H54 (cell line): ENCODE measurements at regions not wholly inside any gene's neighbourhood (a gene's known extent, or its start where the extent isn't known, plus 50 kb on each side); places are given as distances from the start of the nearest gene placed in this dataset.

Experiments used
- DNase-seq: peaks from one replicate; pipeline ENCODE4 v3.0.0; 2011; ENCODE audit warnings: low spot score, mixed read lengths; ENCODE audit not compliant: insufficient read length
- FAIRE-seq: peaks from 3 replicates; lab custom pipeline; 2011; peaks lifted over from hg19 to GRCh38; lab: Jason Lieb, UNC
- POLR2A ChIP-seq: IDR thresholded peaks from 2 replicates; pipeline ENCODE4 v1.6.1; 2011; ENCODE audit warnings: low read depth, mild to moderate bottlenecking, low read length

GRCh38 chr2:217178341-217178740, 318.5 kb upstream of the TNP1 start:
- TF ChIP-seq POLR2A = no peak
- FAIRE-seq (no peak), DNase-seq (no peak)

GRCh38 chr2:217177720-217178119, 317.9 kb upstream of the TNP1 start:
- FAIRE-seq (no peak), DNase-seq (no peak)
- TF ChIP-seq POLR2A = no peak

- no peak for DNase-seq
- TF ChIP-seq POLR2A = no peak
- FAIRE-seq = no peak
Observed at GRCh38 chr2:217171874-217172273, 312.0 kb upstream of the TNP1 start.

GRCh38 chr2:217168496-217168895, 308.6 kb upstream of the TNP1 start:
- FAIRE-seq (no peak), DNase-seq (no peak)
- TF ChIP-seq POLR2A = no peak

GRCh38 chr2:217167531-217167930, 307.7 kb upstream of the TNP1 start:
- DNase-seq = no peak
- FAIRE-seq = no peak
- TF ChIP-seq POLR2A = no peak

GRCh38 chr2:217166241-217166850, 306.5 kb upstream of the TNP1 start:
- FAIRE-seq (peak; percentile 57), DNase-seq (no peak)
- TF ChIP-seq POLR2A = no peak

GRCh38 chr2:217165547-217165946, 305.7 kb upstream of the TNP1 start:
- TF ChIP-seq POLR2A = no peak
- FAIRE-seq = no peak
- DNase-seq = no peak

- TF ChIP-seq POLR2A = no peak
- FAIRE-seq (no peak), DNase-seq (no peak)
Observed at GRCh38 chr2:217163987-217164386, 304.1 kb upstream of the TNP1 start.

GRCh38 chr2:217162533-217162932, 302.7 kb upstream of the TNP1 start:
- TF ChIP-seq POLR2A = no peak
- no peak for DNase-seq
- FAIRE-seq = peak; percentile 64

- TF ChIP-seq POLR2A = no peak
- DNase-seq = no peak
- no peak for FAIRE-seq
Observed at GRCh38 chr2:217160978-217161973, 301.4 kb upstream of the TNP1 start.

- DNase-seq (no peak), FAIRE-seq (no peak)
- TF ChIP-seq POLR2A = no peak
Observed at GRCh38 chr2:217160103-217160743, 300.4 kb upstream of the TNP1 start.

- no peak for FAIRE-seq
- no peak for TF ChIP-seq POLR2A
- no peak for DNase-seq
Observed at GRCh38 chr2:217158928-217159327, 299.1 kb upstream of the TNP1 start.

GRCh38 chr2:217157581-217157980, 297.7 kb upstream of the TNP1 start:
- TF ChIP-seq POLR2A = no peak
- DNase-seq = no peak
- no peak for FAIRE-seq

GRCh38 chr2:217156801-217157200, 296.9 kb upstream of the TNP1 start:
- DNase-seq (no peak), FAIRE-seq (no peak)
- TF ChIP-seq POLR2A = no peak
